Heart right ventricle (tissue), 16 donors: ENCODE measurements at regions not wholly inside any gene's neighbourhood (a gene's known extent, or its start where the extent isn't known, plus 50 kb on each side); places are given as distances from the start of the nearest gene placed in this dataset.

Experiments used
- ATAC-seq, 8 donors: fragments of 200-7000 bp; cut with Tn5 transposase; one replicate each; pipeline ENCODE4 v1.9.1; 2020; ENCODE audit warnings: mild to moderate bottlenecking in 8 of 8, moderate library complexity in 8 of 8, moderate number of reproducible peaks in 1 of 8
- DNase-seq, 2 donors: peaks; one replicate each; pipeline ENCODE4 v3.0.0-alpha.2; 2020
- H3K27ac ChIP-seq, 10 donors: fragments of 200-600 bp; sonication (generic) in 2 of 10; one replicate each; pipeline versions ENCODE4 v1.5.0 to v1.8.0; 2020 to 2022; ENCODE audit warnings: mild to moderate bottlenecking in 3 of 10
- H3K27me3 ChIP-seq, 7 donors: fragments of 200-600 bp; one replicate each; pipeline ENCODE4 v1.8.0; 2021 to 2022; ENCODE audit warnings: mild to moderate bottlenecking in 2 of 7
- H3K36me3 ChIP-seq, 9 donors: fragments of 200-600 bp; sonication (generic) in 1 of 9; one replicate each; pipeline versions ENCODE4 v1.5.0 to v1.8.0; 2020 to 2022; ENCODE audit warnings: mild to moderate bottlenecking in 2 of 9
- H3K4me1 ChIP-seq, 9 donors: fragments of 200-600 bp; sonication (generic) in 1 of 9; one replicate each; pipeline versions ENCODE4 v1.5.0 to v1.8.0; 2020 to 2022; ENCODE audit warnings: mild to moderate bottlenecking in 4 of 9
- H3K4me3 ChIP-seq, 10 donors: fragments of 200-600 bp; sonication (generic) in 2 of 10; one replicate each; pipeline versions ENCODE4 v1.5.0 to v1.8.0; 2020 to 2022; ENCODE audit warnings: mild to moderate bottlenecking in 7 of 10, moderate library complexity in 2 of 10
- H3K9me3 ChIP-seq, 11 donors: fragments of 200-600 bp in 10 of 11; sonication (generic) in 2 of 11; one replicate each; pipeline versions ENCODE4 v1.5.0 to v1.8.0; 2013 to 2022; ENCODE audit warnings: mild to moderate bottlenecking in 2 of 11, control low read depth in 1 of 11, moderate library complexity in 1 of 11
- CTCF ChIP-seq, 9 donors: fragments of 200-600 bp; sonication (generic) in 2 of 9; IDR thresholded peaks; one replicate each; pipeline versions ENCODE4 v1.5.0 to v1.8.0; 2021 to 2022; ENCODE audit warnings: antibody characterized with exemption in 9 of 9, mild to moderate bottlenecking in 5 of 9, moderate library complexity in 1 of 9
- WGBS, 2 donors: extraction: QIAGEN DNeasy Blood & Tissue Kit; methylation state at CpG; one replicate each; pipeline ENCODE4 v1.1.7; 2013; ENCODE audit warnings: inconsistent platforms in 1 of 2; 5-methylcytosine and 5-hydroxymethylcytosine counted together
- intact Hi-C, 10 donors: fragments of 100-400 bp; cut with DNase I; formaldehyde crosslinking; loops; one replicate each; pipeline versions ENCODE4 v1.11.1 to v1.14.2; 2022
- donor health status: Arrhythmogenic right ventricular cardiomyopathy.
- donor health status: ischemic (EF 13 %, LVEDD 7.1; RV severe dilation, severe dysfunction).
- donor health status: healthy with polysubstance abuse.
- donor health status: DM: no; HTN: yes; CAD: no.
- donor health status: DM: no; HTN: no; CAD: no.
- donor health status: ischemic (EF 25% LVEDD 6.9; RV normal size, moderate dysfunction).
- donor health status: ischemic (EF 25% LVEDD 5.7; RV mildly dilated, moderate dysfunction).
- donor health status: healthy.
- donor health status: DM: yes; HTN: yes; CAD: no.
- donor health status: Ischemic cardiomyopathy.
- donor health status: ischemic (EF 35%, LVEDD 5.7; RV mildly dilated, moderate dysfunction).
- donor health status: nonischemic (EF 11% LVEDD 7.7; RV severe dilation, severe dysfunction).
- donor health status: DM: yes; HTN: yes; CAD: no.
- donor health status: PGD.
- donor health status: ischemic (EF 29% LVEDD 5.4; RV normal size, mild dysfunction).
- donor health status: nonischemic (EF 23%, LVEDD 6.1; RV moderate dilation, normal function).

GRCh38 chr5:2009986-2010914 is 127.5 kb upstream of the IRX4 start:
- no peak for TF ChIP-seq CTCF (IDR thresholded peaks at IDR 0.05)
- WGBS, 2 donors, result 82 to 85% methylated on average over 22 of the region's 22 CpGs

GRCh38 chr5:2008851-2009629 is 126.3 kb upstream of the IRX4 start:
- DNase-seq (no peak), ATAC-seq (no peak)
- H3K36me3 ChIP-seq, result no peaks in the 10 kb centered on the region
- peaks cover 0 to 35% (median 14%) of the 10 kb centered on the region in 9 donors for H3K4me1 ChIP-seq
- no peak for TF ChIP-seq CTCF (IDR thresholded peaks at IDR 0.05)
- peaks cover 0 to 10% (median 0%) of the 10 kb centered on the region in 7 donors for H3K27me3 ChIP-seq
- intact Hi-C loops, result no loop called here
- H3K9me3 ChIP-seq, result no peaks in the 10 kb centered on the region
- no peak overlapping the region for H3K4me3 ChIP-seq
- H3K27ac ChIP-seq, result no peak overlapping the region
- 73 to 76% methylated on average over 15 of the region's 15 CpGs for WGBS, 2 donors

More at GRCh38 chr5:2009986-2010914, 127.5 kb upstream of the IRX4 start:
- no peaks in the 10 kb centered on the region for H3K36me3 ChIP-seq
- peaks cover 0 to 5% (median 0%) of the 10 kb centered on the region in 7 donors for H3K27me3 ChIP-seq
- DNase-seq (no peak), ATAC-seq (no peak)
- intact Hi-C loops, result loop anchor here in 2 of 10 donors (5.0 to 10.0 kb wide), 2 partner anchors 63 to 245 kb away; no protein-coding TSS in a partner anchor
- H3K4me3 ChIP-seq, result no peak overlapping the region
- H3K27ac ChIP-seq, result no peak overlapping the region
- peaks cover 0 to 40% (median 14%) of the 10 kb centered on the region in 9 donors for H3K4me1 ChIP-seq
- no peaks in the 10 kb centered on the region for H3K9me3 ChIP-seq

GRCh38 chr5:2007878-2008501 is 125.3 kb upstream of the IRX4 start:
- H3K27ac ChIP-seq, result peak overlapping the region in 4 of 10 donors; percentile 12 to 65 (median 20)
- 9 to 17% methylated on average over 35 of the region's 35 CpGs for WGBS, 2 donors

More at GRCh38 chr5:2007878-2008501, 125.3 kb upstream of the IRX4 start:
- intact Hi-C loops, result no loop called here
- Histone ChIP-seq H3K36me3 (no peaks in the 10 kb centered on the region), H3K27me3 (peaks cover 0 to 19% (median 0%) of the 10 kb centered on the region in 7 donors), H3K4me1 (peaks cover 0 to 33% (median 10%) of the 10 kb centered on the region in 9 donors), H3K9me3 (no peaks in the 10 kb centered on the region), H3K4me3 (peak overlapping the region in 7 of 10 donors; percentile 17 to 40 (median 33))
- DNase-seq, result peak in 1 of 2 donors; percentile 51
- TF ChIP-seq CTCF (IDR thresholded peaks at IDR 0.05), result no peak
- ATAC-seq, result peak; percentile 38 to 69 (median 62)
